PFSK-1 (cell line): ENCODE measurements at regions not wholly inside any gene's neighbourhood (a gene's known extent, or its start where the extent isn't known, plus 50 kb on each side); places are given as distances from the start of the nearest gene placed in this dataset.

Experiments
- POLR2AphosphoS5 ChIP-seq: IDR thresholded peaks from 2 replicates; pipeline ENCODE4 v1.6.1; 2012; ENCODE audit warnings: low read depth, mild to moderate bottlenecking, control low read depth, low read length, moderate library complexity
- TAF1 ChIP-seq: IDR thresholded peaks from 2 replicates; pipeline ENCODE4 v1.6.1; 2012; ENCODE audit warnings: low read length, control low read depth, borderline replicate concordance; ENCODE audit not compliant: insufficient read depth

DNA sequence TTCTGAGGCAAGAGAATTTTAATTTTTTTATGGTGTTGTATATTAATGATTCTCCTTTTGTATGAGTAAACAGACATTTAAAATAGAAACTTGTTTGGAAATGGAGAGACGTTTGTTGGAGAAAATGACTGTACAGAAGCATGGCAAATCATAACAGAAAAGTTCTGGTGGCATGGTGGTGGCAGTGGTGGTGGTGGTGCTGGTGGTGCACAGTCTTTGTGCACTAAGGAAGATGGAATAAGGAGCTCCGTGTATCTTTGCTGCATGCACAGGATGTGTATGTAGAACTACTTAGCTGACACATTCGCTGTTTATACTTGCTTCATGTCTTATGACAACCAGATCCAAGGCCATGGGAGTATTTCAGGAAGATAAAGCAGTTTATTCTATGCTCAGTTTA is 294.9 kb downstream of the UTRN start:
- TF ChIP-seq POLR2AphosphoS5 (no peak), TAF1 (no peak)
